ENCODE measurements at regions not wholly inside any gene's neighbourhood (a gene's known extent, or its start where the extent isn't known, plus 50 kb on each side); places are given as distances from the start of the nearest gene placed in this dataset.
A peak's percentile ranks its signal among the peaks of the same experiment; 100 is the strongest.

DNA sequence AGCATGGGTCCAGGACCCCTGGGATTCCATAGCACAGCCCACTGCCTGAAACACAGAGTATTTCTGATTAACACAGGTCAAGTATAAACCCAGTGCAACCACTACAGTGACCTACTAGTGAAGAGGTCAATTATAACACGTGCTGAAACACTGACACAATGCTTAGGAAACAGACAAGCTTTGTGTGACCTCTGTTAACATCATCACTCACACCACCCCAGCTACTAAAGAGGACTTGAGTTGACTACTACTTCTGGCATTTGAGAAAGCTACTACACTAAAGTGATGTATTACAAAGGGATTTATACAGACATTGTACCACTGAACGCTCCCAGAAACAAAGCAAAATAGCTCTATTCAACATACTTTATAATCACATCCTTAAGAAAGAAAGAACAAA lies 1935.9 kb upstream of the PCDH20 start:
- no peak for DNase-seq (ENCODE audit: low read depth in 2 of 2)

- no peak for DNase-seq (ENCODE audit: low read depth in 2 of 2)
These were observed 1935.4 kb upstream of the PCDH20 start for GRCh38 chr13:63351081-63351480.

DNA sequence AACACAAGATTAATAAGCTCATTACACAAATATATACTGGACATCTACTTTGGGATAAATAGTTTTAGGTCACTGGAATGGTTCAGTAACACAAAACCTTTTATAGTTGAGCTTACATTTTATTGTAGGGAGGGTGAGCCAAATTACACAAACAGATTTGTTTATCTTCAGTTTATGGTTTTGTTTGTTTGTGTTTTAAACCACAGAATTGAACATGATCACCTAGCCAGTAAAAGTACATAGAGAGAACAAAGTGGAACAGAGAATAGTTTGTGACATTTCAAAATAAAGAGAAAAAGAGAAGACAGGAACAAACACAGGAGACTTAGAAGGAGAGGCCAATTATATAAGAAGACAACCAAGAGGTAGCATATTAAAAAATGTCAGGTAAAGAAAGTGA lies 1930.2 kb upstream of the PCDH20 start:
- DNase-seq (ENCODE audit: low read depth in 2 of 2) = no peak

GRCh38 chr13:63344711-63345110 lies 1929.1 kb upstream of the PCDH20 start:
- DNase-seq (ENCODE audit: low read depth in 2 of 2) = no peak

GRCh38 chr13:63337921-63338320 lies 1922.3 kb upstream of the PCDH20 start:
- no peak for DNase-seq (ENCODE audit: low read depth in 2 of 2)

GRCh38 chr13:63337041-63337440 lies 1921.4 kb upstream of the PCDH20 start:
- DNase-seq (ENCODE audit: low read depth in 2 of 2) = no peak

DNA sequence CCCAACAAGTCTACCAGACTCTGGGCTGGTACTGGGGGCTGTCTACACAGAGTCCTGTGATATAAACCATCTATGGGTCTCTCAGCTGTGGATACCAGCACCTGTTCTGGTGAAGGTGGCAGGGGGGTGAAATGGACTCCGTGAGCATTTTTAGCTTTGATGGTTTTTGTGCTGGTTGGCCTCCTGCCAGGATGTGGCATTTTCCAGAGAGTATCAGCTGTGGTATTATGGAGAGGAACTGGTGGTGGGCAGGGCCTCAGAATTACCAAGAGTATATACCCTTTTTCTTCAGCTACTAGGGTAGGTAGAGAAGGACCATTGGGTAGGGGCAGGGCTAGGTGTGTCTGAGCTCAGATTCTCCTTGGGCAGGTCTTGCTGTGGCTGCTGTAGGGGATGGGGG lies 1920.9 kb upstream of the PCDH20 start:
- no peak for DNase-seq (ENCODE audit: low read depth in 2 of 2)

- DNase-seq (ENCODE audit: low read depth in 2 of 2) = no peak
These were observed 1911.9 kb upstream of the PCDH20 start for GRCh38 chr13:63327584-63327983.

GRCh38 chr13:63323441-63323840 lies 1907.8 kb upstream of the PCDH20 start:
- DNase-seq (ENCODE audit: low read depth in 2 of 2) = no peak

- no peak for DNase-seq (ENCODE audit: low read depth in 2 of 2)
These were observed 1895.9 kb upstream of the PCDH20 start for GRCh38 chr13:63311587-63311986.

- DNase-seq (ENCODE audit: low read depth in 2 of 2) = no peak
These were observed 1893.0 kb upstream of the PCDH20 start for GRCh38 chr13:63308549-63309165.

- no peak for DNase-seq (ENCODE audit: low read depth in 2 of 2)
These were observed 1891.6 kb upstream of the PCDH20 start for GRCh38 chr13:63307228-63307627.

- no peak for DNase-seq (ENCODE audit: low read depth in 2 of 2)
These were observed 1890.0 kb upstream of the PCDH20 start for GRCh38 chr13:63305641-63306133.

GRCh38 chr13:63304497-63304896 lies 1888.8 kb upstream of the PCDH20 start:
- DNase-seq (ENCODE audit: low read depth in 2 of 2) = no peak

- DNase-seq (ENCODE audit: low read depth in 2 of 2) = no peak
These were observed 1884.3 kb upstream of the PCDH20 start for GRCh38 chr13:63299866-63300394.

GRCh38 chr13:63297163-63297562 lies 1881.5 kb upstream of the PCDH20 start:
- DNase-seq (ENCODE audit: low read depth in 2 of 2) = no peak

GRCh38 chr13:63291701-63292100 lies 1876.1 kb upstream of the PCDH20 start:
- DNase-seq (ENCODE audit: low read depth in 2 of 2) = no peak

GRCh38 chr13:63288576-63288975 lies 1872.9 kb upstream of the PCDH20 start:
- DNase-seq (ENCODE audit: low read depth in 2 of 2) = peak; percentile 36 to 40

DNA sequence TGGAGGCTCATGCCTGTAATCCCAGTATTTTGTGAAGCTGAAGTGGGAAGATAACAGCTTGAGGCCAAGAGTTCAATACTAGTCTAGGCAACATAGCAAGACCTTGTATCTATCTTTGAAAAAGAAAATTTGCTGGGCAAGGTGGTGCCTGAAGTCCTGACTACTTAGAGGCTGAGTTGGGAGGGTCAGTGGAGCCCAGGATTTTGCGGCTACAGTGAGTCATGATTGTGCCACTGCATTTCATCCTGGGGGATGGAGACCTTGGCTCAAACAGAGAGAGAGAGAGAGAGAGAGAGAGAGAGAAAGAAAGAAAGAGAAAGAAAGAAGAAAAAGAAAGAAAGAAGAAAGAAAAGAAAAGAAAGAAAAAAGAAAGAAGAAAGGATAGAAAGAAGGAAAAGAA lies 1872.3 kb upstream of the PCDH20 start:
- no peak for DNase-seq (ENCODE audit: low read depth in 2 of 2)

GRCh38 chr13:63285426-63285825 lies 1869.8 kb upstream of the PCDH20 start:
- no peak for DNase-seq (ENCODE audit: low read depth in 2 of 2)

DNA sequence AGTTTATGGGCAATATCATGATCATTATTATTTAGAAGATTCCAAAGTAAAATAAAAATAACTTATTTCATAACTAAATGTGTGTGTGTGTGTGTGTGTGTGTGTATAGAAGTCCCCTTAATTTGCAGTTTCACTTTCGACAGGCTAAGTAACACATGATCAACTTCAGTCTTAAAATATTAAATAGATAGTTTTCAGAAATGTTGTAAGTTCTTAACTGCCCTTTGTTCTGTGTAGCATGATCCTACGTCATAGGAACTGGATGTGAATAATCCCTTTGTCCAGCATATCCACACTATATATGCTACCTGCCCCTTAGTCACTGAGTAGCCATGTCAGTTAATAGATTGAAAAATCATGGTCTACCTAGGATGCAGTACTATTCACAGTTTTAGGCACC lies 1863.5 kb upstream of the PCDH20 start:
- DNase-seq (ENCODE audit: low read depth in 2 of 2) = no peak

GRCh38 chr13:63274772-63275171 lies 1859.1 kb upstream of the PCDH20 start:
- no peak for DNase-seq (ENCODE audit: low read depth in 2 of 2)

- DNase-seq (ENCODE audit: low read depth in 2 of 2) = no peak
These were observed 1834.0 kb upstream of the PCDH20 start for GRCh38 chr13:63249411-63250187.

All from fibroblast of skin of left quadriceps (primary cell).